GM12878 (cell line): ENCODE measurements at regions not wholly inside any gene's neighbourhood (a gene's known extent, or its start where the extent isn't known, plus 50 kb on each side); places are given as distances from the start of the nearest gene placed in this dataset.
"Not testable (repeated sequence)": the region's sequence is repeated elsewhere in the genome, so short reads cannot be mapped to it uniquely, and the experiment has no call there.

Source experiments
- ATAC-seq: fragments of 200-7000 bp; cut with Tn5 transposase; 3 replicates; pipeline ENCODE4 v1.9.1; 2020; ENCODE audit warnings: mild to moderate bottlenecking, moderate library complexity
- BruUV-seq: library from RNA; stranded (reverse); fragments of 400-500 nt; replicated peaks from 2 replicates; lab custom pipeline; 2021; lab: Mats Ljungman, UMichigan
- CTCF ChIA-PET: fragments of 300-600 bp; sonication (Branson Sonifier 250); formaldehyde crosslinking; extraction: SDS; loops from one replicate; lab custom pipeline; 2021; ENCODE audit warnings: inconsistent platforms; lab: Yijun Ruan, JAX
- POLR2A ChIA-PET: fragments of 350-600 bp; formaldehyde crosslinking; extraction: SDS; loops from one replicate; lab custom pipeline; 2021; ENCODE audit warnings: inconsistent platforms; lab: Charles Lee
- RAD21 ChIA-PET: fragments of 300-600 bp; sonication (Branson Sonifier 250); formaldehyde crosslinking; loops from one replicate; lab custom pipeline; 2023; ENCODE audit warnings: antibody characterized with exemption; ENCODE audit not compliant: unreplicated experiment; lab: Charles Lee
- SMC1A ChIA-PET: fragments of 300-600 bp; sonication (Branson Sonifier 250); formaldehyde crosslinking; loops from one replicate; lab custom pipeline; 2023; ENCODE audit not compliant: unreplicated experiment, uncharacterized antibody; lab: Charles Lee
- DNase-seq: peaks from one replicate; pipeline ENCODE4 v3.0.0-alpha.2; 2011; ENCODE audit warnings: low read depth, low spot score
- FAIRE-seq: peaks from 3 replicates; lab custom pipeline; 2011; peaks lifted over from hg19 to GRCh38; lab: Jason Lieb, UNC
- H2AFZ ChIP-seq: 2 replicates; pipeline ENCODE4 v1.6.0; 2011; ENCODE audit warnings: low read depth, low read length, control low read depth; ENCODE audit not compliant: control insufficient read depth
- H3K27ac ChIP-seq: 2 replicates; pipeline ENCODE4 v1.5.1; 2011; ENCODE audit warnings: control low read depth; ENCODE audit not compliant: control insufficient read depth, insufficient read depth
- H3K27me3 ChIP-seq, 2 experiments: replicated peaks in 1 of 2; 2 replicates each; pipeline versions ENCODE4 v1.6.0 to v1.6.1; 2011; ENCODE audit warnings: low read length in 1 of 2; ENCODE audit not compliant: control insufficient read depth in 2 of 2, insufficient read depth in 2 of 2
- H3K36me3 ChIP-seq, 2 experiments: 2 replicates each; pipeline ENCODE4 v1.5.1; 2011; ENCODE audit warnings: low read length in 1 of 2; ENCODE audit not compliant: control insufficient read depth in 2 of 2, insufficient read depth in 2 of 2
- H3K4me1 ChIP-seq: 2 replicates; pipeline ENCODE4 v1.6.1; 2011; ENCODE audit warnings: mild to moderate bottlenecking, low read length, moderate library complexity, mixed read lengths; ENCODE audit not compliant: control insufficient read depth, insufficient read depth
- H3K4me2 ChIP-seq: 2 replicates; pipeline ENCODE4 v1.6.0; 2011; ENCODE audit warnings: control low read depth; ENCODE audit not compliant: control insufficient read depth, insufficient read depth
- H3K4me3 ChIP-seq: fragments of 200-600 bp; sonication (generic); 2 replicates; pipeline ENCODE4 v1.5.1; 2016
- H3K79me2 ChIP-seq: 2 replicates; pipeline ENCODE4 v1.6.0; 2011; ENCODE audit warnings: low read length; ENCODE audit not compliant: control insufficient read depth, insufficient read depth
- H3K9ac ChIP-seq: 2 replicates; pipeline ENCODE4 v1.8.0; 2011; ENCODE audit warnings: low read length, control low read depth, mixed read lengths; ENCODE audit not compliant: control insufficient read depth, insufficient read depth
- H3K9me3 ChIP-seq: replicated peaks from 3 replicates; pipeline ENCODE4 v1.5.1; 2011; ENCODE audit warnings: mild to moderate bottlenecking, low read length; ENCODE audit not compliant: control insufficient read depth, insufficient read depth
- H4K20me1 ChIP-seq: 2 replicates; pipeline ENCODE4 v1.6.0; 2011; ENCODE audit not compliant: control insufficient read depth, insufficient read depth
- BHLHE40 ChIP-seq, 2 experiments: fragments of 450-650 bp in 1 of 2; IDR thresholded peaks; 2 replicates each; pipeline ENCODE4 v1.6.1; 2011 to 2017; ENCODE audit warnings: low read depth in 2 of 2, borderline replicate concordance in 1 of 2, improper control_type of control experiment in 1 of 2, low read length in 1 of 2, mild to moderate bottlenecking in 1 of 2
- BRCA1 ChIP-seq: IDR thresholded peaks from 2 replicates; pipeline ENCODE4 v1.6.1; 2011; ENCODE audit warnings: low read depth, low read length, improper control_type of control experiment
- CHD1 ChIP-seq: IDR thresholded peaks from 2 replicates; pipeline ENCODE4 v1.6.1; 2012; ENCODE audit warnings: low read depth, low read length, improper control_type of control experiment
- ESRRA ChIP-seq: IDR thresholded peaks from 2 replicates; pipeline ENCODE4 v1.6.1; 2012; ENCODE audit warnings: mild to moderate bottlenecking, low read length, improper control_type of control experiment
- FOS ChIP-seq: IDR thresholded peaks from 3 replicates; pipeline ENCODE4 v1.6.1; 2011; ENCODE audit warnings: borderline replicate concordance; ENCODE audit not compliant: insufficient read length; ENCODE audit errors: extremely low read depth
- FOXK2 ChIP-seq: fragments of 450-650 bp; IDR thresholded peaks from 2 replicates; pipeline ENCODE4 v1.6.1; 2017; ENCODE audit warnings: mild to moderate bottlenecking, moderate library complexity
- IRF4 ChIP-seq: IDR thresholded peaks from 2 replicates; pipeline ENCODE4 v1.6.1; 2011; ENCODE audit warnings: low read depth, low read length
- NFYA ChIP-seq: IDR thresholded peaks from 2 replicates; pipeline ENCODE4 v1.6.1; 2011; ENCODE audit warnings: low read depth, mild to moderate bottlenecking, low read length, improper control_type of control experiment, borderline replicate concordance
- NFYB ChIP-seq: IDR thresholded peaks from 2 replicates; pipeline ENCODE4 v1.6.1; 2011; ENCODE audit warnings: low read depth, mild to moderate bottlenecking, low read length, improper control_type of control experiment, moderate library complexity; ENCODE audit not compliant: insufficient read depth
- NR2C2 ChIP-seq: IDR thresholded peaks from 2 replicates; pipeline ENCODE4 v1.6.1; 2011; ENCODE audit warnings: borderline replicate concordance, low read depth; ENCODE audit not compliant: control insufficient read depth, insufficient read length
- POLR2AphosphoS5 ChIP-seq: IDR thresholded peaks from 2 replicates; pipeline ENCODE4 v1.6.1; 2011; ENCODE audit warnings: mild to moderate bottlenecking, low read length, inconsistent platforms
- POU2F2 ChIP-seq: IDR thresholded peaks from 3 replicates; pipeline ENCODE4 v1.6.1; 2011; ENCODE audit warnings: low read depth, mild to moderate bottlenecking, low read length, borderline replicate concordance
- RELA ChIP-seq: fragments of 450-650 bp; IDR thresholded peaks from 2 replicates; pipeline ENCODE4 v1.8.0; 2014; ENCODE audit warnings: borderline replicate concordance; ENCODE audit not compliant: partially characterized antibody
- SMARCA5 ChIP-seq: fragments of 450-650 bp; IDR thresholded peaks from 2 replicates; pipeline ENCODE4 v1.6.1; 2017; ENCODE audit warnings: mild to moderate bottlenecking
- SUZ12 ChIP-seq: fragments of 200-600 bp; sonication (generic); IDR thresholded peaks from one replicate; pipeline ENCODE4 v1.6.1; 2018; ENCODE audit warnings: antibody characterized with exemption, mild to moderate bottlenecking; ENCODE audit not compliant: unreplicated experiment
- WGBS: methylation state at CpG from one replicate; pipeline ENCODE4 v1.1.6; 2016; ENCODE audit warnings: low lambda C conversion rate; ENCODE audit not compliant: insufficient replicate concordance, insufficient coverage; ENCODE audit errors: missing lambda C conversion rate; 5-methylcytosine and 5-hydroxymethylcytosine counted together
- in situ Hi-C: fragments of 300-500 bp; cut with MboI; formaldehyde crosslinking; loops from 9 replicates; pipeline ENCODE4 v1.14.3; 2018; ENCODE audit warnings: mixed read lengths
- intact Hi-C: fragments of 100-400 bp; cut with micrococcal nuclease; formaldehyde crosslinking; loops from one replicate; pipeline ENCODE4 v1.14.2; 2022; ENCODE audit not compliant: unreplicated experiment
- TF ChIP-seq, protein P1 (sequence below): fragments of 450-650 bp; IDR thresholded peaks from 2 replicates; pipeline ENCODE4 v1.6.1; 2014; ENCODE audit warnings: mild to moderate bottlenecking
- TF ChIP-seq, protein P2 (sequence below): IDR thresholded peaks from 2 replicates; pipeline ENCODE4 v1.6.1; 2012; ENCODE audit warnings: low read depth, low read length, improper control_type of control experiment

GRCh38 chr15:20281567-20282275 lies 259.9 kb downstream of the GOLGA6L6 start:
- DNase-seq, H4K20me1 ChIP-seq, RAD21 ChIA-PET, H3K4me2 ChIP-seq, H3K79me2 ChIP-seq, CTCF ChIA-PET, BruUV-seq, ATAC-seq, SMC1A ChIA-PET, H3K9ac ChIP-seq, H3K9me3 ChIP-seq, H3K27me3 ChIP-seq, H3K27ac ChIP-seq, intact Hi-C loops, H3K4me1 ChIP-seq, in situ Hi-C loops, H3K4me3 ChIP-seq, FAIRE-seq, H2AFZ ChIP-seq, H3K36me3 ChIP-seq, POLR2A ChIA-PET: not testable (repeated sequence)
- 14% methylated on average over 6 of the region's 7 CpGs for WGBS

GRCh38 chr15:20280933-20281463 lies 260.6 kb downstream of the GOLGA6L6 start:
- Histone ChIP-seq H3K79me2 (no peaks in the 10 kb centered on the region), H3K4me3 (no peak overlapping the region), H3K9me3 (no peaks in the 10 kb centered on the region; the same call in 2 of the 3 replicates), H3K9ac (no peak overlapping the region), H3K4me2 (no peak overlapping the region), H3K36me3 (no peaks in the 10 kb centered on the region), H3K4me1 (no peaks in the 10 kb centered on the region), H4K20me1 (no peaks in the 10 kb centered on the region), H2AFZ (no peak overlapping the region), H3K27me3 (no peaks in the 10 kb centered on the region), H3K27ac (no peak overlapping the region)
- TF ChIP-seq, protein P1, sequence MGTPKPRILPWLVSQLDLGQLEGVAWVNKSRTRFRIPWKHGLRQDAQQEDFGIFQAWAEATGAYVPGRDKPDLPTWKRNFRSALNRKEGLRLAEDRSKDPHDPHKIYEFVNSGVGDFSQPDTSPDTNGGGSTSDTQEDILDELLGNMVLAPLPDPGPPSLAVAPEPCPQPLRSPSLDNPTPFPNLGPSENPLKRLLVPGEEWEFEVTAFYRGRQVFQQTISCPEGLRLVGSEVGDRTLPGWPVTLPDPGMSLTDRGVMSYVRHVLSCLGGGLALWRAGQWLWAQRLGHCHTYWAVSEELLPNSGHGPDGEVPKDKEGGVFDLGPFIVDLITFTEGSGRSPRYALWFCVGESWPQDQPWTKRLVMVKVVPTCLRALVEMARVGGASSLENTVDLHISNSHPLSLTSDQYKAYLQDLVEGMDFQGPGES = no peak
- no peak for TF ChIP-seq NFYA
- no peak for TF ChIP-seq BRCA1
- TF ChIP-seq SMARCA5 = no peak
- TF ChIP-seq BHLHE40 (IDR thresholded peaks at IDR 0.05; ENCODE audit: borderline replicate concordance in 1 of 2, low read depth in 2 of 2, low read length in 1 of 2) = no peak
- TF ChIP-seq POLR2AphosphoS5 = no peak
- TF ChIP-seq, protein P2, sequence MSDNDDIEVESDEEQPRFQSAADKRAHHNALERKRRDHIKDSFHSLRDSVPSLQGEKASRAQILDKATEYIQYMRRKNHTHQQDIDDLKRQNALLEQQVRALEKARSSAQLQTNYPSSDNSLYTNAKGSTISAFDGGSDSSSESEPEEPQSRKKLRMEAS = no peak
- TF ChIP-seq SUZ12 = no peak
- no peak for TF ChIP-seq NFYB
- no peak for TF ChIP-seq FOS
- no peak for TF ChIP-seq CHD1
- no peak for TF ChIP-seq IRF4
- TF ChIP-seq POU2F2 = no peak
- TF ChIP-seq FOXK2 = no peak
- TF ChIP-seq ESRRA = no peak
- TF ChIP-seq RELA = no peak
- TF ChIP-seq NR2C2 = no peak
- DNase-seq (no peak), FAIRE-seq (no peak), ATAC-seq (no peak)
- no TSS peak for BruUV-seq
- POLR2A ChIA-PET = no interaction called here
- in situ Hi-C loops = no loop called here
- CTCF ChIA-PET = no interaction called here
- SMC1A ChIA-PET = no interaction called here
- 14% methylated on average over 16 of the region's 16 CpGs for WGBS
- RAD21 ChIA-PET = no interaction called here
- intact Hi-C loops = no loop called here
